ENCODE measurements at regions not wholly inside any gene's neighbourhood (a gene's known extent, or its start where the extent isn't known, plus 50 kb on each side); places are given as distances from the start of the nearest gene placed in this dataset.

DNA sequence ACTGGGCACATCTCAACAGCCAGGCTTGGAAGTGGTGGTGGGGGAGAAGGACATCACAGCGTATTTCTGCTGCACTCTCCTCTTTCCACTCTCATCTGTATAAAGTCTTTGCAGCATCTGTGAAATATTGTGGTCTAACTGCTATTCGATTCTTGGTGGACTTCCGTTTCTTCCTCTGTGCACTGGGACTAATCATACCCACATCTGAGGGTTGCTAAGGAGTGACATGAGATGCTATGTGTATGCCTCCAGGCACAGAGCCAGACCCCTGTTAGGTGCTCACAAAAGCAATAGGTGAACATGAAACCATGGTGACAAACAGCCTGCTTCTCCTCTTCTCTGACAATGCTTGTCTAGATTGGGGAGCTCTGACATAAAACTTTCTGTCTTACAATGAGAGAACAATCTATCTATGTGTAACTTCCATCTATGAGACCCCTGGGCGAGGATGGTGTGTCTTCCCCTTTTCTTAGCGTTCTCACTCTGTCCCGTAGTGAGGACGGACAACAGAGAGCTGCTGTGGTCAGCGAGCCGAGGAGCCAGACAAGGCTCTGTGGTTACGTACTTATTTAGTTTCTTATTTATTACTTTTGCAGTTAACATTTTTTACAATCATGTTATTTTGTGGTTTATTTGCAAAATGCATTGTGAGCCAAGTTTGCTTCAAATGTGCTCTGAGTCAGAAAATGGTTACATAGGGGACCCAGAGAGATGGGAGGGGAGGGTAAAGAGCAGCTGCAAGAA, 196.7 kb upstream of the TPRG1 start:
- no peak for DNase-seq

DNA sequence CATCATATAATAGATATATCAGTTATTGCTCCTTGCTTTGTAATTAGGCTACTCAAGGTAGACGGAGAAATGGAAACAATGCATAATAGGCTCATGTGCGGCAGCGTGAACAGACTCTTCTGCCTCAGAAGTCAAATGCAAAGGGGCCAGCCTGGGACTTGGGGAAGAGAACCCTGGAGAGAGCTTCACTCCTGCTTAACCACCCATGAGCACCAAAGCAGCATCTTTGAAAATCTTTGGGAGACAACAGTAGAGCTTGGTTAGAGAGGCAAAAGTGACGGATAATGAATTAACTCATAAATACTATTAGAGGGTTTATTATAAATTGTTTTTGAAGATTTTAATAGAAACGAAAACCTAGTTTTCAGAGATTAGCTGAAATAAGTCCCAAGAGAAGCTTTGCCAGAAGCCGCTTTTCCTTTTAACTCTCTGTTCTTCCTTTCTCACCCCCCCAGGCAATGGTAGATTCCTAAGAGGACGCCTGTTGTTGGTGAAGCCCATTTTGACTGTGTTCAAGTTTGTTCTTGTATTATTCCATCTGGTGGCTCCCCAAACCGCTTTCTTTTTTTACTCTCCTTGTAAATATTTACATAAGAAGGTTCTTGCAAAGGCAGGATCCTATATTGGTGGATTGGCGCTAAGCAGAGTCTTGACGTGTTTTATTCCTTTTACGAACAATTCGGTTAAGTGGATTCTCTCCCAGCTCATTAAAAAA, 196.0 kb upstream of the TPRG1 start:
- peak; percentile 65 for DNase-seq

DNA sequence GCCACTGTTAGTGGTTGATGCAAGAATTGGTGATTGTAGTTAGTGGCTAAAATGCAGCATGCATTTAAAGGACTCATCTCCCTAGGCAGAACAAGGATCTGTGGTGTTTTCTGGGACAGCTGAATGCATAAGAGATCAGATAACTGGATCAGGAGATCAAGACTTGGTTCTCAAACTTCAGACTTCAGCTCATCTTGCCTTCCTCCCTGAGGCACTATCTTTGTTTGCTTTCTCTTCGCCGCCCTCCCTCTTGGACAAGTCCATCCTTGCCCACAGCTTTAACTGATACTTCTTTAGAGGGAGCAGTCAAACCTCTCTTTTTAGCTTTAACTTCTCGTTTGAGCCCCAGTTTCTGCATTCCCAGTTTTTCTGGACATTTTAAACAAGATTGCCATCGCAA, 195.4 kb upstream of the TPRG1 start:
- DNase-seq: no peak

DNA sequence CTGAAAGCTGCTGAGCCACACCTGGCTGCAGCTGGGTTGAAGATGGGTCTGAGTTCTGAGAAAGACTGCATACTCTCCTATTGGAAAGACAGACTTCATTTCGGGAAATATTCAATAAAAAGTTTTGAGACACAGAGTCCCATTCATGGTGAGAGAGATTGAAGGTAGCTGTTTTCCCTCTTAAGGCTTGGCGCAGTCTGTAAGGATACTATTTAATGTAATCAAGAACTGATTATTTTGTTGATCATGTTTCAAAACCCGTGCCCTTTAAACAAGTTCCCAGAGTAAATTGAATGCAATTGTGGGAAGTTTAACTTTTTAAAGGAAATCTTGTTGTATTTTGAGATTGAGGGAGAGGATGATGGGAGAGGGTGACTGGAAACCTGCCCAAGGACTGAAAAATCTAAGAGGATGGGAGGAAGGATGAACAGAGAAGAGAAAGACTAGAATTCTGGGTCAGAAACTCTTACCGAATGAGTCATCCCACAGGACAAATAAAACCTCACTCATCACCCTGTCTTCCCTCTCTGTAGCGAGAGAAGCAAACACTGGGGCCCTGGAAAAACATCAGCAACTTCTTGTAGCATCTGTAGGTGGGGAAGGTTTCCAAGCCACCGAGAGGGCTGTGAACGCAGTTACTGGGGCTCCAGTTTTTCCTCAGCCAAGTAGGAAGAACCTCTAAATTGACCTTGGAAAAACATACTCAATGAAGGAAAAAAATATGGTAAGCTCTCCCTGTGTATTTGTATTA, 193.2 kb upstream of the TPRG1 start:
- peak; percentile 20 for DNase-seq

DNA sequence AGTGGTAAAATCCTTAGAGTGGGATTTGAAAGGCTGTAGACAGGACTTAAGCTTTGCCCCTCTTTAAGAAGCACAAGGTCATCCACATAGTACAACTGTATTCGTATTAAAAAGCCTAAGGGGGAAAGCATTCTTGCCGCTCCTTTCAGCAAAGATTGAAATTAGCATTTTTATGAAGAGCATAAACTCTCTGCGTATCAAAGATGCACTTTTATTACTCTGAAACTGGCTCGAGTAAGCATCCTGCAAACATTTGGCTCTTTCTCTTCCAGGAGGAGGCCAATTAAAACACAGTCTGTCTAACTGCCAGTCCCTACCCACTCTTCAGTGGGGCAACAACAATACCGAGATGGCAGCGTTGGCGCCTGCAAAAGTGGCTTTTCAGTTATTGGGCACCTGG, 192.5 kb upstream of the TPRG1 start:
- no peak for DNase-seq

DNA sequence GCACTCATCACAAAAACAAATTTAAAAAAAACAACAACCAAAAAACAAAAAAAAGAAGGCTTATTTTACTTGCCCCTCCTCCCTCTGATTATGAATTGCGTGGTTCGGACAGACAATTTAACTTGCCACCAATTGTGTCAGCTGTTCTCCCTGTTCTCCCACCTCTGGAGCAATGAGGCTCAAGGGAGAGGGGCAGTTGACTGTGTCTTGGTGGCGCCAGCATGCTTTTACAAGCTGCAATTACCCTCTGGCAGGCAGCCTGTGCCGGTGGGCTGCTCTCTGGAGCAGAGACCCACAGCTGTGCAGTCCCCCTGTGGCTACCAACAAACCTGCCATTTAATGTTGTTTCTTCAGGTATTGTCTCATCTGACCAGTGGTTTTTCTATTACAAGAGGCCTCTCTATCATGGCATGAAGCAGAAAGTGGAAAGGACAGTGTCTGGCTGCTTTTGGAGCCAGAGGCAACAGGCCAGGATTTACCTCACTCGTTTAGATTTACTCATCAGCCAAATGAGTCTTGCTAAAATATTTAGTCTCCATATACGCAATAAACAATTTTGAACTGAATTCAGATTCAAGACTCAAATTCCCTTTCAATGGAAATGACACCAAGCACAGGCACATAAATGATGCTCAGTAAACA, 192.0 kb upstream of the TPRG1 start:
- DNase-seq: no peak

DNA sequence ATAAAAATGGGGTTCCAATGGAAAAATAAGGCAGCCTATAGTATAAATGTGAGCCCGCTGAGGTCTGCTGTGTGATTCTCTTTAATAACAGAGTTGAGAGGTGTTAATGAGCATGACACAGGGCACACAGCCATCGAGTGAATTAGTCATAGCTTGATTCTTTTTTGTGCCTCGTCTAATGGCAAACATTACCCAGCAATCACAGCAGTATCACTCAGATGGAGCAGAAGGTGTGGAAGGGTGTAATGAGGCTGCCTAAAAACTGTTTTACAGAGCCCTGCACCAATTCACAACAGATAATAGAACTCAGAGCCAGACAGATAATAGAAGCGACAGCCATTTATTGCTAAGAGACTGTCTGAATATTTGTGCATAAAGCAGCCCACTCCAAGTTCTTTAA, 178.6 kb upstream of the TPRG1 start:
- no peak for DNase-seq

DNA sequence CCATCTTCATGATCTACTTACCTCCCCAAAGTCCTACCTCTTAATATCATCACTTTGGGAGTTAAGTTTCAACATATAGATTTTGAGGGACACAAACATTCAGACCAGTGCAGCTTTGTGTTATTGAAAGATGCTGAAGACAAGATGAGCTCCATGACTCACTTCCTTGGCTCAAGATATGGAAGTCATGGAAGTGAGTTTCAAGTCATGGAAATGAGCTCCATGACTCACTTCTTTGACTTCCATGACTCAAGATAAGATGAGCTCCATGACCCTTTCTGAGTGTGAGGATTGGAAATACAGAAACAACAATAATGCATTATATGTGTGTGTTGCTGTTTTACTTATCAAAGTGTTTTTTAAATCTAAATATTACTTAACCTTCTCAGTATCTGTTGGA, 170.2 kb upstream of the TPRG1 start:
- DNase-seq: no peak

DNA sequence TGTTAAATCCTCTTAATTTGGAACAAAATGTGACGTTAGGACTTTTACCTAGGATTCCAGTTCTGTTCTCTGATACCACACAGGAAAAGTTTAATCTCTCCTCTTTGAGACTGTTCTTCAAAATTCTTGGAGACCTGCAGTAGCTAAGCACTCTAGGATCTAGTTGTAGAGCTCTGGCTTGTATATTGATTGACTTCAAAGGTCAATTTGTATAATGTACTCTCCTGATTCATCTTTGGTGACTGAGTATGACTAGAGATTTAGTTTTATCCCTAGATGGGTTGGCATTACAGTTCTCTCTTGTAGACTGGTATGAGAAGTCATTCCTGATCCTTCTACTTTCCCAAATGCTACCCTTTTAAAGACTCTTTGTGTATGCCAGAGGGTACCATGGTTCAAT, 168.4 kb upstream of the TPRG1 start:
- DNase-seq: no peak

DNA sequence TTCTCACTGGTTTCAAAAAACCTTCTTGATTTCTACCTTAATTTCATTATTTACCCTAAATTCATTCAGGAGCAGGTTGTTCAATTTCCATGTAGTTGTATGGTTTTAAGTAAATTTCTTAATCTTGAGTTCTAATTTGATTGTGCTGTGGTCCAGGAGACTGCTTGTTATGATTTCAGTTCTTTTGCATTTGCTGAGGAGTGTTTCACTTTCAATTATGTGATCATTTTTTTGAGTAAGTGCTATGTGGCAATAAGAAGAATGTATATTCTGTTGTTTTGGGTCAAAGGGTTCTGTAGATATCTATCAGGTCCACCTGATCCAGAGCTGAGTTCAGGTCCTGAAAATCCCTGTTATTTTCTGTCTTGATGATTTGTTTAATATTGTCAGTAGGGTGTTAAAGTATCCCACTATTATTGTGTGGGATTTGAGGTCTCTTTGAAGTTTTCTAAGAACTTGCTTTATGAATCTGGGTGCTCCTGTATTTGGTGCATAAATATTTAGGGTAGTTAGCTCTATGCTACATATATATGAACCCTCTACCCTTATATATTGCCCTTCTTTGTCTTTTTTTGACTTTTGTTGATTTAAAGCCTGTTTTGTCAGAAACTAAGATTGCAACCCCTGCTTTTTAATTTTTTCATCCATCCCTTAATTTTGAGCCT, 158.4 kb upstream of the TPRG1 start:
- no peak for DNase-seq

DNA sequence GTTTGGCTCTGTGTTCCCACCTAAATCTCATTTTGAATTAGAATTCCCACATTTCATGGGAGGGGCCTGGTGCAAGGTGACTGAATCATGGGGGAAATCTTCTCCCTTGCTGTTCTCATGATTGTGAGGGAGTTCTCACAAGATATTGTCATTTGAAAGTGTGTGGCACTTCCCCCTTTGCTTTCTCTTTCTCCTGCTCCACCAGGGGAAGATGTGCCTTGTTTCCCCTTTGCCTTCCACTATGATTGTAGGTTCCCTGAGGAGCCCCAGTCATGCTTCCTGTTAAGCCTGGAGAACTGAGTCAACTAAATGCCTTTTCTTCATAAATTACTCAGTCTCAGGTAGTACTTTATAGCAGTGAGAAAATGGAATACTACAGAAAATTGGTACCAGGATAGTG, 157.2 kb upstream of the TPRG1 start:
- DNase-seq: no peak

DNA sequence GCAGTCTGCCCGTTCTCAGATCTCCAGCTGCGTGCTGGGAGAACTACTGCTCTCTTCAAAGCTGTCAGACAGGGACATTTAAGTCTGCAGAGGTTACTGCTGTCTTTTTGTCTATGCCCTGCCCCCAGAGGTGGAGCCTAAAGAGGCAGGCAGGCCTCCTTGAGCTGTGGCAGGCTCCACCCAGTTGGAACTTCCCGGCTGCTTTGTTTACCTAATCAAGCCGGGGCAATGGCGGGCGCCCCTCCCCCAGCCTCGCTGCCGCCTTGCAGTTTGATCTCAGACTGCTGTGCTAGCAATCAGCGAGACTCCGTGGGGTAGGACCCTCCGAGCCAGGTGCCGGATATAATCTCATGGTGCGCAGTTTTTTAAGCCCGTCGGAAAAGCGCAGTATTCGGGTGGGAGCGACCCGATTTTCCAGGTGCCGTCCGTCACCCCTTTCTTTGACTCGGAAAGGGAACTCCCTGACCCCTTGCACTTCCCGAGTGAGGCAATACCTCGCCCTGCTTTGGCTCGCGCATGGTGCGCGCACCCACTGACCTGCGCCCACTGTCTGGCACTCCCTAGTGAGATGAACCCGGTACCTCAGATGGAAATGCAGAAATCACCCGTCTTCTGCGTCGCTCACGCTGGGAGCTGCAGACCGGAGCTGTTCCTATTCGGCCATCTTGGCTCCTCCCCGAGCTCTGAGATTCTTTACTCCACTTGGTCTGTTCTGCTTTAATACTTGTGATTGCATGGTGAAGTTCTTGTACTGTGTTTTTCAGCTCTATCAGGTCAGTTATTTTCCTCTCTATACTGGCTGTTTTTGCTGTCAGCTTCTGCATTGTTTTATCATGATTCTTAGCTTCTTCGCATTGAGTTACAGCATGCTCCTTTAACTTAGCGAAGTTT, 148.9 kb upstream of the TPRG1 start:
- peak; percentile 10 for DNase-seq

DNA sequence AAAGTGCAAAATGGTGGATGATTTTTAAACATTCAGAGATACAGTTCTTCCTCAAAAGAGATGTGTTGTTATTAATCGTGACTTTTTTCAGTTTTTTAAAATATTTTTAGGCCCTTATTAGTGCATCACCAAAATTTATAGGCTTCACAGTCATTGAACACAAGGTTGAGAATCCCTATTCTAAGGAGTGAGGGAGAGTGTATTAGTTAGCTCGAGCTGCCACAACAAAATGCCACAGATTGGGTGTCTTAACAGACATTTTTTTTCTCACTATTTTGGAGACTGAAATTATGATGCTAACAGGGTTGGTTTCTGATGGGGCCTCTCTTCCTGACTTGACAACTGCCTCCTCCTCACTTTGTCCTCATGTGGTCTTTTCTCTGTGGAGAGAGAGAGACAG, 145.9 kb upstream of the TPRG1 start:
- no peak for DNase-seq

DNA sequence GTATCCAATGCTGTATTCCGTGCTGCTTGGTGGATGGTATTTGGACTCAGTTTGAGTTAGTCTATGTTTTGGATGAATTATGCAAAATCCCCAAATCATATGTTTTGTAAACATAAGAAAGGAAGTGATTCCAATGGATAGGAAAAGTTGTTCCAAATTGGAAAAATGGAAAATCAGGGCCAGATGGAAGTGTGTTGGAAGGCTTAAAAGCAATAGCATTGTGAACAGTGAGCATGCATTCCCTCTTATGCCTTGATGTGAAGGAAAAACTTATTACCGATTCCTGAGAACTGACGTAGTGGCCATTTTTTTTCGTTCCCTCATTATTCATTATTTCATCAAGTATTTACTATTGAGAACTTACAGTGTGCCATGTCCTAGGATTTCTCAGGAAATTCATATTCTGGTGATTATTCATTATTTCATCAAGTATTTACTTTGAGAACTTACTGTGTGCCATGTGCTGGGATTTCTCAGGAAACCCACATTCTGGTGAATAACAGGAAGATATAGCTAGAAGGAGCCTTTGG, 144.1 kb upstream of the TPRG1 start:
- no peak for DNase-seq

DNA sequence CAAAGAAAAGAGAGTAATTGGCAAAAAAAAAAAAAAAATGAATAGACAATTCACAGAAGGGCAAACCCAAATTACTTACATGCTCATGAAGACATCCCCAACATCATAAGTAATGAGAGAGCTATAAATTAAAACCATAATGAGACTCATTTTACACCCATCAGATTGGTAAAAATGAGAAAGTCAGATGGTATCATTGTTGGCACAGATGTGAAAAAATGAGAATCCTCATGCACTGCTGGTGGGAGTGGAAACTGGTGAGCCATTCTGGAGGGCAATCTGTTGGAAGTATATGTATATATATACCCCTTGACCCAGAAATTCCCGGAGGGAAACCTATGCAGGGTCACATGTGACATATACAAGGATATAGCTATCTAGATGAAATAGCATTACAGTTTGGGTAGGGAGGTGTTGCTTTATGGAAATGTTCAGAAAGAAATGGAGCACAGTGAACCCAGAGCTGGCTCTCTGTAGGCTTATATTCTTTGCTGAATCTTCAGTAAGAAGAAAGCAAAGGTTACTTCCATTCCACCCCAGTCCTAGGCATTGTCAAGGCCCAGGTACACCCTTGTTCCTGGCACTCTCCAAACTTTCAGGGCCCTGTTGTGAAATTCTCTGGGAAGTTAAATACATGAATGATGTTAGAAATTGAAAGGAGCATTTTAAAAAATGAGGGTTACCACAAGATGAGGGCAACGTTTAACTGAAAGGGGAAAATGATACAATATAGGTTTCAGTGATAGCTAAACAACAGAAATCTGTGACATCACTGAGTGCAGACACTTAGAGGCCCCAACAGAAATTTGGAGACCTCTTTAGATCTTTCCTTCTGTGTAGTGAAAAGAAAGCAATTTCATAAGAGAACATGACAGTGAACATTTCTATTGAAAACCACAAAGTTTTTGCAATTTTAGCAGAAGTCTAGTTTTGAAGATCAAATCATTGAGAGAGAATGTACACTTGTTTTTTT, 132.7 kb upstream of the TPRG1 start:
- no peak for DNase-seq

DNA sequence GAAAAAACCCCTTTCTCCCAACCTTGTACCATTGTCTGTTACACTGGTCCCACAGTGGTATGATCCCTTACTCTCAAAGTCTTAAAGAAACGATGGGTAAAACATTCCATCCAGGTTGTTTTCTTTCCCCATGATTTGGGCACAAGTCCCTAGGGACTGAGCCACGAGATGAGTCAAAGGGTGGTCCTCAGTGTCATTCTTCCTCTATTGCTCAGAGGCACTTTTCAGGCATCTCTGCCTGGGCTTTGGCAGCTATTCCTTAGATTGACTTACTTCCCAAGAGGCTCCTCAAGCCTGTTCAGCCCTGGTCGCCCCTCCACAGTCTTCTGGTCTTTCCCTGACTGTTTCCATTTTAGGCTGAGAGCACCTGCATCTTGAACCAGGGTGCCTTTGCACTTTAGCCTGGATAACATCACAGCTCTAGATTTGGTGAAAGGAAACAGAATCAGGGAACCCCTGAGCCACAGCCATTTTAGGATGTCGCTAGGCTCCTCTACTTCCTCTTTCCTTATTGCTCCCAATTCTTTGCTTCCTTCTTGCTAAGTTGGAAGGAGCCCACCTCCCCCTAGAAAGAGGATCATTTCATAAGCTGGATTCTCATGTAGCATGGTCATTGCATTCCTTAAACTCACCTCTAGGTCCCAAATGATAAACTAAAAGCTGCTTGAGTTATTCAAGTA, 131.0 kb upstream of the TPRG1 start:
- DNase-seq: no peak

DNA sequence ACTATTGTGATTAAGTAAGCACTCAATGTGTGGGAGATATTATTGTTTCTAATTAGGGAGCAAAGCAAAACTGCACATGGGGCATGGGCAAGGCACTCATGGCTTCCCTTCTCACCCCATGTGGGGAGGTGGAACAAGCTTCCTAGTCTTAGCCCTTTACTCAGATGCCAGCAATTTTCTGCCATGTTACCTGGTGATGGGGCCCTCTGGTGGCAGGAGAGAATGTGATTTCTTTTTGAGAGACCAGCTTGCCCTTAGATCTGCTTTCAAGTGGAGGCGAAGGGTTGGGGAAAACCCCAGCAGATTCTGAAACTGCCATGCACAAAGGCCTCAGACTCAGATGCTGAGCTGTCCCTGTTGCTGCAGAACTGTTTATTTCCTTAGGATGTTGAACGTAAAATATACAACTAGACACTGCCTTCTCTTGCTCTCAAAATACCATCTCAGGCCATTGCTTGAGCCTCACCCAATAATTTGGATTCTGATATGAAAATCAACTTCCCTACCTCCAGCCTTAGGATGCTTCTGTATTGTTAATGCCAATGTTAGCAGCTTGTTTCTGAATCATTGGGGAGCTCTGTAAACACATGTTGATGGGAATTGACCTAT, 130.2 kb upstream of the TPRG1 start:
- DNase-seq: peak; percentile 20

DNA sequence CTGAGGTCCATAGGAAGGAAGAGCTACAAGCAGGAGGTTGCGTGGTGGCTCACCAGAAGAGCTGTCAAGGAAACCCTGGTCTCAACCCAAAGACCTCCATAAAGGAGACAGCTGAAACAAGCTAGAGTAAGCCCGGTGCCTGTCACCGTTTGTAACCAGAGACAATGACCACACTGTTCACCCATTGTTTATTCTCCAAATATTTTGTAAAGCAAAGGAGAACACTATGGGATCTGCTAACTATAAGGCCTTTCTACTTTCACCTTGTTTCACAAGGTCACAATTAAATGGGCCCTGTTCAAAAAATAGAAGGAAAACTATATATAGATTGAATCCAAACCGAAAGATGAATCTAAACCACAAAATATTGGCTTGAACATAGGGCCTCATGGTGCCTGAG, 128.9 kb upstream of the TPRG1 start:
- no peak for DNase-seq
